Activated CD8-positive, alpha-beta memory T cell treated with anti-CD3 and anti-CD28 coated beads for 36 hours (primary cell): ENCODE measurements at regions not wholly inside any gene's neighbourhood (a gene's known extent, or its start where the extent isn't known, plus 50 kb on each side); places are given as distances from the start of the nearest gene placed in this dataset.

ENCODE experiments used
- CTCF ChIA-PET: fragments of 350-600 bp; sonication (Branson Sonifier 250); formaldehyde crosslinking; loops from one replicate; lab custom pipeline; 2021; ENCODE audit warnings: antibody characterized with exemption; lab: Charles Lee
- POLR2A ChIA-PET: fragments of 350-600 bp; sonication (Branson Sonifier 250); formaldehyde crosslinking; loops from one replicate; lab custom pipeline; 2021; ENCODE audit warnings: antibody characterized with exemption; lab: Charles Lee

DNA sequence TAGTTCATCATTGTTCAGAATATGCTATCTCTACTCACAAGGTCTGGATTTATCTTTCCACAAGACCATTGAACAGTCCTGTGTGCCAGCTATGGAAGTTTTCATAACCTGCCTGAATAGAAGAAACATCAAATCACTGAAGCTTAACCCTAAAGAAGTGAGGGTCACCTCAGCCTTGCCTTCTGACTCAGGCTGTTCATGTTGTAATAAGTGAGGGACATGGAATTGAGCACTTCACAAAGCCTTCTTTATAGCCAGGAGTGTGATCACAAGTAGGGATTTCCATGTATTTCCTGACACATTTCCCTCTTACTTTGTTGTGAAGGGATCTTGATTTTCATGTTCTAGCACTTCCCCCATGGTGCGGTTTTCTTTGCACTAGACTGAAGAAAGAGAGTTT, 577.5 kb upstream of the WWC1 start:
- CTCF ChIA-PET, result no interaction called here
- POLR2A ChIA-PET, result no interaction called here

DNA sequence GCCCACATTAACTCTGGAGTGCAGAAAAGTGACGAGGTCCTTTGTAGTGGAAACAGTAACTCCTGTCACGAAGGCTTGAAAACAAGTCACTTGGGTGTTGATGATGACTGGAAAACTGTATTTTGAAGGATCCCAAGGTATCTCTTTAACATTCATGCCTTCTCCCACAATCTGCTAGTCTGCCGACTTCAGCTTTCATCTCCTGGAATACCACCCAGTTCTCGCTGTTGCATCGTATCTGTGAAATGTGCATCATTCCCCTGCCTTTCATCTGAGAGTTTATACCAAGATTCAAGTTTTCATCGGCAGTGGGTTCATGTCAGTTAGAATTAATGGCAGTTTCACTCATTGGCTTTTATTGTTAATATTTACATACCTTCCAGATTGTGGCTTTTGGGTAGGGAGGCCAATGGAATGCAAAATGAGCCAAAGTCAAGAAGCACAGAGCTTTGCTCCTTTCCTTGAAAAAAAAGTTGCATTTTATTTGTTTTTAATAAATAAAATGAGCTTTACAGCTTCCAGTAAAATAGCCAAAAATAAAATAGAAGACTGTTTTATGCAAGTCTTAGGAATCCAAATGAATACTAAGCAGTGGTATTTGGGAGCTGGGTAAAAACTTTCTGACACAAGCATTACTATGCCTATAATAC, 575.2 kb upstream of the WWC1 start:
- ChIA-PET CTCF (no interaction called here), POLR2A (no interaction called here)

DNA sequence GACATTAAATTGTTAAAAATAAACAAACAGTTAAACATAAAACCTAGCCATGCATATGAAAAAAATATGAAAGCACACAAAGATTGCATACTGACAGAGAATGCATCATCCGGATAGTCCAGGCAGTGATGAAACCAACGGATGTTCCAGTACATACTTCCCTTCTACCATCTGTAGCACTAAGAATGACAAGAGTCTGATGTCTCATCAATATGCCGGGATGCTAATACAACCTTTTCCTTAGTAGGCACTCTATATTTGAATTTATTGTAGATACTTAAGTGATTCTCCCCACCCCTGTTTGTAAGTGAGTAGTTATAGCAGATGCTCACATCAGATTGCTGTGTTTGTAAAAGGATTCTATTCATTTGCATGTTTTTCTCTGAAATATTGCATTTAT, 571.2 kb upstream of the WWC1 start:
- ChIA-PET POLR2A (no interaction called here), CTCF (no interaction called here)

DNA sequence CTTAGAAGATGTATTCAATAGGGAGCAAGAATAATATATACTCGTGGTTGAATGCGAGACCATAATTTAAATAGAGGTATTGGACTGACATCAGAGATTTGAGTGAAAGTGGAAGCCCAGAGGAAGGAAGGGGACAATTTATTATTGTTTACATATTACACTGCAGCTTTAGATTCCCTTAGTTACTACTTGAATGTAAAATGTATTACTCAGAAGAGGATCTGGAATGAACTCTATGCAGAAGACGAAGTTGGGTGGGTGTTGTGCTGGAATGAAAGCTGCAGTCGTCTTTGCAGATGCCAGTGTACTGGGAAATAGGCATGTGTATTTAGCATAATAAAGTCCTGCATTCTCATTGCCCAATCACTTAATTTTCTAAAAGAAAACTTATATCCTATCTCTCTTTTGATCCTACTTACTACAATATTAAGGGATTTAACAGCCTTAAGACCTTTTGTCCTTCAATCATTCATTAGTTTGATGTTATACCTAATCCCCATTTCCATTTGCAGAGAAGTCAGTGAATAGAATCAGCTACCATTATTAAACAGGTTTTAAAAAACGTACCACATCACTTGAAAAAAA, 570.7 kb upstream of the WWC1 start:
- ChIA-PET POLR2A (no interaction called here), CTCF (no interaction called here)

DNA sequence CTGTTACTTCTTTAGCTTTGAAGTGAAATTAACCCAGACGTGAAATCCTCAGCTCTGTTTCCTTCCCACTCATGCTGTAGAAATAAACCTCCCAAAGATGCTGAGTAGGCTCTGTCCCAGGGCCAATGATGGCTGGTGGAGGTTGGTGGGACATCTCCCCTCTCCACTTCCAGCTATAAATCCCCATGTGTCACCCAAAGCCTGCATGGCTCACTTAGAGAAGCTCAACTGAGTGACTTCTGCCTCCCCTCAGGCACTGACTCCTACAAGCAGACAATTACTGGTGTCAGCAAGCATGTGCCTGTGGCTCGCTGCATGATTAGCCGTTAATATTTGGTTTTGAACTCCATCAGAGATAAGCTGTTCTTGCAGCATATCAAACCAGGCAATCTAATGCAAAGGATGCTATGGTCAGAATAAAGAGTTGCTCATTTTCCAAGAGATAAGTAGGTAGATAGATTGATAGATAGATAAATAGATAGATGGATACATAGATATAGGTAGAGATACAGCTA, 569.5 kb upstream of the WWC1 start:
- POLR2A ChIA-PET, result no interaction called here

DNA sequence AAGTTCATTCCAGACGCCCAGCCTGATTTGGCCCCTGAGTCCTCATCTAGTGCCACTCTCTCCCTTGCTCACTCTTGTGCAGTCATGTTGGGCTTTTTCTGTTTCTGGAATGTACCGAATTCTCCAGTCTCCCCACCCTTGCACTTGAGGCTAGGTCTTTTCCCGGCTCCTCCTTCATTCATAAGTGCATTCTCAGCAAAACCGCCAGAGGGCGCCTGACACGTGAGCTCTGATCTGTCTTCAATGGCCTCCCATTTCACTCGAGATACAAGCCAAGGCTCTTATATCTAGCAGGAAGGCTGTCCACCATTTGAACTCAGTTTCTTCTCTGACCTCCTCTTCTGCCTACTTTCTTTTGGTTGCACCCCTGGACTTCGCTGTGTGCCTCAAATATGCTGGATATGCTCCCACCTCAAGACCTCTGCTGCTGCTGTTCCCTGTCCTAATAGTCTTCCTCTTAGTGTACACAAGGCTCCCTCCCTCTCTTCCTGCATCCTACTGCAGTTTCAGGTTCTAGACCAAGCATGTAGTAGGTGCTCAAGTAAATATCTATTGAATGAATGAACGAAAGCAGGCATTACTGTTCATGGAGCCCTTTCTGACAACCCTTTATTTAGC, 568.1 kb upstream of the WWC1 start:
- ChIA-PET CTCF (interaction anchor here (1.6 to 2.5 kb wide), 2 partner anchors 26 to 496 kb away, joined by 3 to 10 read pairs; no protein-coding TSS in a partner anchor), POLR2A (no interaction called here)

More for the DNA sequence above, 569.5 kb upstream of the WWC1 start:
- CTCF ChIA-PET, result interaction anchor here (1.6 to 2.5 kb wide), 2 partner anchors 25 to 497 kb away, joined by 3 to 10 read pairs; no protein-coding TSS in a partner anchor

DNA sequence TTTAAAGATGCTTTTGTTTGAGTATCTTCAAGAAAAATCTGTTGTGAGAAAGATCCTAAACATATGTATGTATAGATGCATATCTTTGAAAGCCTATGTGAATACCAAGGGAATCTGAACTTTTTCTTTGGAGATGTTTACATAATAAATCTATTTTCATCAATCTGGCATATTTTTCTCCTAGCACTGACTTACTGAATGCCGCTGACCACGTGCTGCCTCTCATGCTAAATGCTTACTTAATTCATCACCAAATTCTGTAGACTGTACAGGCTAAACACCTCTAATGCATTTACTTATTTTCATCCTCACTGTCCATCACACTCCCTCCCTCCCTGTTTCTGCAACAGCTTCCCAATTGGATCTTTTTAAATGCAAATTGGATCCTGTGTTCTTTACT, 566.2 kb upstream of the WWC1 start:
- ChIA-PET CTCF (interaction anchor here (1.0 kb wide), 1 partner anchor 494 kb away, joined by 3 read pairs; no protein-coding TSS in a partner anchor), POLR2A (no interaction called here)

DNA sequence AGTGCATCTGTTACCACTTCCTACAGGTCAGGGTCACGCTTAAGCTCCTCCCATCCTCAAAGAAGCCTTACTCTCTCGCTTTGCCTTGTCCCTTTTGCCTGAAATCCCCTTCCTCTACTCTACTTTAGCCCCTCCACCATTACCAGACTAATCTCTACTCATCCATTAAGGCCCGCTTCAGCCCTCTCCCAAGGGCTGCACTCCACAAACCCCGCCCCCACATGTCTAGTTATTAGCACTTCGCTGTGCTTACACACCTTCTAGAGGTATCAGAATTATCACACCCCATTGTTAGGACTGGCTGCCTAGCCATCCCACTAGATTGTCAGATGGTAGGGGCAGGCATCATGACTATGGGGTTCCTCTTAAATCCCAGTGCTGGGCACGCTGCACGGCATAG, 565.7 kb upstream of the WWC1 start:
- POLR2A ChIA-PET, result no interaction called here
- CTCF ChIA-PET, result no interaction called here

DNA sequence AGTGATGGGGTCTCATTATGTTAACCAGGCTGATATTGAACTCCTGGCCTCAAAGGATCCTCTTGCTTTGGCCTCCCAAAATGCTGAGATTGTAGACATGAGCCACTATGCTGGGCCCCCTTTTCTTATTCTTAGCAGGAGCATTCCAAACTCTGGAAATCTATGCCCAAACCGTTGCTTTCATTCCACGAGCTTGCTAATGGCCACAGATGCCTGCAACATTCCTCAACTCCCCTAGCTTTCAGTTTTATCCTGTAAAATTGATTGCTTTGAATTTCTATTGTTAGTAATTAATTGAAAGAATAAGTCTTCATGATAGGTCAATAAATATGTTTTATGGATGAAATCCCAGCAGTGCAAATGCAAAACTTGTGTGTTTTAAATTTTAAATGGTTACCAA, 564.8 kb upstream of the WWC1 start:
- CTCF ChIA-PET, result interaction anchor here (0.5 kb wide), 1 partner anchor 402 kb away, joined by 3 read pairs; no protein-coding TSS in a partner anchor
- POLR2A ChIA-PET, result no interaction called here

DNA sequence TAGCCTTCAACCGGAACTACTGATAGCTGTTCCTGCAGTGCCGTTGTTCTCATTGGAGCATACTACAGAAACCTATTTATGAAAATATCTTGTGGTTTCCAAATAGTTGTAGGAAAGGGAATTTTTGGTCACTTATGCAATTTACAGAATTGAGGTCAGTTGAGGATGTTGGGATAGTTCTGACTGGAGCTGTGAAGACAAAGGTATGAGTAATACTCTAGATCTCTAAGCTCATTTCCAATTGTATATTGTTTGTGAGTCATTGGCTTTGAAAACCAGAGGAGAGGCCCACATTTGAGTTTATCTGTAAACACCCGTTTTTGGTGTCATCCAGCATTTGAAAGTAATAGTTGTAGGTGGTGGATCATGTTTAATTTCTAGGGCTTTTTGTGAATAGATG, 561.3 kb upstream of the WWC1 start:
- CTCF ChIA-PET, result no interaction called here
- POLR2A ChIA-PET, result no interaction called here

DNA sequence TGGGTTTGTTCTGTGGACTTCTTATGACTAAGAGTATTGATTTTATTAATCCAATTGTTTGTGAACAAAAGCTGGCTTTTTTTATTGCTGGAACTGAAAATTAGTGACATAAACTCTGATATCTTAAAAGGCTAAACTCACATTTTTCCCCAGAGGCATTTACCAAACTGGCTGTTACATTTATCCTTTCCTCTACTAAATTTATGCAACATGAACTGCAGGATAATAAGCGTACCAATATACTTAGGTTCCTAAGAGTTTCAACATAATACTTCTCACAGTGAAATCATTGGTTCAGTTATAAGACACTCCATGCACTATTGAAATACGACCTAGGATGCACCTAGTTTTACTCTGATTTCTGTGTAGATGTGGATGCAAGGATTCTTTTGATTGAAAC, 560.8 kb upstream of the WWC1 start:
- ChIA-PET CTCF (no interaction called here), POLR2A (no interaction called here)

DNA sequence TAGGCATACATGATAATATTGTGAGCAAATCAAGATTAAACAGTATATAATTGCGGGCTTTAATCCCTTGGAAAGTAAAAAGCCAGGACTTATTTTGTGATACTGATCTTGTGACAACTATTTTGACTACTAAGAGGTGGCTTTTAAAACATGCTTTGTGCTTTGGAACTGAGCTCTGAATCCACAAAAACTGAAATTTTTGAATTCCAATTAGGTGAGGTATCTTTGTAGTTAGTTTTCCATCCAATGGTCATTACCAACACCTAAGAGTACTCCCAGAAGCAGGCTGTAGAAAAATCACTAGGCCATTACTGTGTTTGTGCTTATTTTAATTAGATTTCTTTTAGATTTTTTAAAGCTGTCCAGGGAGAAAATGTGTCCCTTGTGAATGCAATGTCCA, 559.5 kb upstream of the WWC1 start:
- POLR2A ChIA-PET, result no interaction called here
- CTCF ChIA-PET, result no interaction called here

DNA sequence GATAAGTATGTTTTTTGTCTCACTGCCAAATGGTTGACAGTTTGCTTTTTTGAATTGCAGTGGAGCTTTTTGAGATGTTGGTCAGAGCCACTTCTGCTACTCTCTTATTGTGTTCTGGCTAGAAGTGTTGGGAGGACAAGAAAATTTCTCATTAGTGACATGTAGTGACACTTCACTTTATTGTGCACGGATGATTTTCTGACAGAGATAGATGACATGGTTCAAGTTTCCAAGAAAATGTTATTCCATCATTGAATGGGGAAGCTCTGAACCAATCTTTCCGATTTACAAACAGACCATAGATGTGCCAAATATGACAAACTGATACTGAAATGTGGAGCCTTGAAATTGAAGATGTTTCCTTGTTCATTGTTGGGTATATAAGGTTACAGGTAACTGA, 558.9 kb upstream of the WWC1 start:
- ChIA-PET CTCF (no interaction called here), POLR2A (no interaction called here)

DNA sequence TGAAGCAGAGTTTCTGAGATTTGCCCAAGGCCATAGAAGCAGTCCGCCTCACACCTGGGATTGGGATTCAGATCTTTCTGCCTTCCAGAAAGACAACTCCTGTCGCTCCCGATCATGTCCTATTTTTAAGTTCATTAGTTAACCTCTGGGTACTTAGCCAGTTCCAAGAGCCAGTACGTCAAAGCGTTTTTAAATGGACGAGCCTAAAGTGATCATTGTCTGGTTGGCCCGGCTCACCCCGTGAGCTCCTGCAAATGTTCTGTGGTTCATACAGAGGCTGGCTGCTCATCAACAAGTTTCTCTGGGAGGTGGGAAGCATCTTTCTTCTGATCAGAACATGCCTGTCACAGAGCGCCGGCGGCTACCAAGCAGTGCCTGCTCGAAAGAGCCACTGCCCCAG, 554.5 kb upstream of the WWC1 start:
- ChIA-PET CTCF (no interaction called here), POLR2A (no interaction called here)

DNA sequence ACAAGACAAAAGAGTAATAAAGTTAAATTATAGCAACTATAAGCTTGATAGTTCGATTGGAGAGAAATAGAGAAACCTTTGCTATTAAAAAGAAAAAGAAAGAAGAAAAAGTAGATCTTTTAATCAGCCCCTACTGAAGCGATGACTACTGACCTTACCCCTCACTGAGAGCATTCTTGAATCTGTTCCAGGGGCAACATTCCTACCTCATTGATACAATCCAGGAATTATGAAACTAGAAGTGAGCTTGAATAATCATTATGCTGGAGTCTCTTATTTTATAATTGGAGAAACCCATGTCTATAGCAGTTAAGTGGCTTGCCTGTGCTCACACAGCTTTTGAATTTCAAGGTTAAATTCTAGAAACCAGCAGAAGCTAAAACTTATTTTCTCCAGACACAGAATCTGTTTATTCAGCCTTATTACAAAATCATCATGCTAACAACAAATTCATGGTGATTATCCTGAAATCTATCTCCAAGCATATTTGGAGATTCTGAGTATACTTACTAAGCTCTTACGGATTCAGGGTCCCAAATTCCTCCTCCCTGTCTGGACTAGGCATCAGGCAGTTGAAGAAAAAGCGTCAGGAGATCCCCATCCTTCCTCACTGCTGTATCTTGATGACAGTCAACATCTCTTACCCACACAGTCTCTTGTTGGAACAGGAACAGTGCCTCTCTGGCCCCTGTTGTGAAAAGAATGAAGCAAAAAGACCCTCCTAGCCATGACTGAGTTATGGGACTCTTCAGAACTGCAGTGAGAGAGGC, 547.6 kb upstream of the WWC1 start:
- POLR2A ChIA-PET, result no interaction called here
- CTCF ChIA-PET, result no interaction called here

DNA sequence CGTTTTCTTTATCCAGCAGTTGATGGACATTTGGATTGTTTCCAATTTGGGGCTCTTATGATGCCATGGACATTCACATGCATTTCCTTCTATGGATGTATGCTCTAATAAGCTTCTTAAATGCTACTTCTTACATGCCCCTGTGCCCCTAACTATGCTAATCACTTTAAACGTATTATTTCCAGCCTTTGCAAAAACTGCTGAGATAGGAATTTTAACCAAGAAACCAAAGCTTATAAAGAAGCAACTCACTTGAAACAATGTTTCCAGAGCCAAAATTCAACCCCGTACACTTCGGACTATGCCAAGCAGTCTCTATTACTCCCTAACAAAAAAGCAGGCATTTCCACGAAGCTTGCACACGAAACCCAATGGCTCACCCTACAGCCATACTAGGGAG, 545.6 kb upstream of the WWC1 start:
- ChIA-PET POLR2A (no interaction called here), CTCF (no interaction called here)

DNA sequence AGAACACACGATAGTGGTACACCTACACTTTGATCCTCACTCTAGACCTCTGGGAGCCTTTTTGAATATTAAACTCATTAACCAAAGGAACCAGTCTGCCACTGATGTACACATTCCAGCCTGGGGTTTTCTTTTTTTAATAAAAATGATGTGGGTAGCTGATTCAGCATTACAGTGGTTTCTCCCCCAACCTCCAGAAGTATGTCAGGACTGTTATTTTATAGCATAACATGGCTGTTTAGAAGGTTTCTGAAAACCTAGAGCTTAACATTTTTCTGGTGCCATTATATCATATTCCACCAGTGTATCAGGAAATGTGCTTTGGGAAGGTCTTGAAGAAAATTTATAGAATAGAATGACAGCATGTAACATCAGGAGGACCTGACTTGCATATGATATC, 540.9 kb upstream of the WWC1 start:
- ChIA-PET POLR2A (no interaction called here), CTCF (no interaction called here)

DNA sequence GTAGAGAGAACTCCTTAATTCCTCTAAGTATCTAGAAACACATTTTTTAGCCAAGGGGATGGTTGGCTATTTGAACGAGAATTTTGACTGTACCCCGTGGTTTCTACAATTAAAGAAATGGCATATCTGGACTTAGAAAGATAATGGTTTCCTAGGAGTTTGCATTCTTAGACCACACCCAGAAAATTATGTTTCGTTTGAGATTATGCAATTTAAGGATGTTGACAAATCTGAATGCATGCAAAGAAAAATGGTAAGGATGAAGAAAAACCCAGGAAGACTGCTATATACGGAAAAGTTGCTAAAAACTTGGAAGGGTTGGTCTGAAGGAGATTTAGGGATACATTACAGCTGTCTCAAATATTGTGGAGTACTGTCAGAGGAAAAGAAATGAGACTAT, 538.5 kb upstream of the WWC1 start:
- ChIA-PET CTCF (no interaction called here), POLR2A (no interaction called here)

DNA sequence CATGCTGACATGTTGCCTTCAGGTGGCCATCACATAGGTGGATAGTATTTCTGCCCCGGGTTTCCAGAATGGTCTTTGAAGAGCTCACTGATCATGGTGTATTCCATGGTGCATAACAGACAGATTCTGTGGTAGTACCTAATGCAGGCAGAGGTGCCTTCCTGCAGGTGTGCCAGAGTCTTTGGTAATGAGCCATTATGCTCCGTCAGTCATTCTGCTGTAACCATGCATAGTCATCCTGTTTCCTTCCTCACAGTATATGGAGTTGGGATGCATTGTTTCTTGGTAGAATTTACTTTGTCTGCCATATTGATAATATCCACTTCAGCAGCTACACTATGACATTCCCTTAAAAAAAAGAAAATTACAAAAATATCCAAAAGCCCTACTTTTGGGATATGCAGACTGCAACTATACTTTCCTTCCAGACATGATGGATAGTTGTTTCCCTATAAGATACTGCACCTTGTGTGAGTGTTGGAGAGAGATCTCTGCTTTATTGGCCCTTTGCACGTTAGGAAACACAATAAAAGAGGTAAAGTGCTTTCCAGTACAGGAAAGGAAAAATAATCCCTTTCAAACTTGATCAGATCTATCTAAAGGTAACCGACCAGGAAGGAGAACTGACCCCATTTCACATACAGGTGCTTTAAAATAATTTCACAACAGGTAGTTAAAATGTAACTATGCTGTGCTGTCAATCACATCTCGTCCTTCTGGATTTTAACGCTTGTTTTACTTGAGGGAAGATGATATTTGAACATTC, 537.5 kb upstream of the WWC1 start:
- ChIA-PET CTCF (no interaction called here), POLR2A (no interaction called here)
